NCI-H2227 (cell line): ENCODE measurements at regions not wholly inside any gene's neighbourhood (a gene's known extent, or its start where the extent isn't known, plus 50 kb on each side); places are given as distances from the start of the nearest gene placed in this dataset.

ENCODE experiments used
- DNase-seq: peaks from one replicate; lab custom pipeline; 2025; ENCODE audit not compliant: unreplicated experiment; lab: John Stamatoyannopoulos, UW

GRCh38 chr6:28766426-28766825, 157.4 kb downstream of the TRIM27 start:
- no peak for DNase-seq

GRCh38 chr6:28767133-28767532, 156.7 kb downstream of the TRIM27 start:
- DNase-seq = no peak

- DNase-seq = no peak
Observed at GRCh38 chr6:28767691-28768090, 156.1 kb downstream of the TRIM27 start.

GRCh38 chr6:28768187-28768913, 155.4 kb downstream of the TRIM27 start:
- no peak for DNase-seq

- no peak for DNase-seq
Observed at GRCh38 chr6:28769626-28770402, 154.0 kb downstream of the TRIM27 start.

GRCh38 chr6:28770732-28771131, 153.1 kb downstream of the TRIM27 start:
- no peak for DNase-seq

GRCh38 chr6:28771401-28772267, 152.2 kb downstream of the TRIM27 start:
- no peak for DNase-seq

GRCh38 chr6:28772480-28773381, 151.1 kb downstream of the TRIM27 start:
- no peak for DNase-seq

GRCh38 chr6:28774292-28775051, 149.3 kb downstream of the TRIM27 start:
- DNase-seq = no peak

- DNase-seq = no peak
Observed at GRCh38 chr6:28775052-28775376, 148.8 kb downstream of the TRIM27 start.

GRCh38 chr6:28775405-28776129, 148.2 kb downstream of the TRIM27 start:
- no peak for DNase-seq

- no peak for DNase-seq
Observed at GRCh38 chr6:28776269-28777146, 147.3 kb downstream of the TRIM27 start.

- DNase-seq = no peak
Observed at GRCh38 chr6:28777147-28777461, 146.7 kb downstream of the TRIM27 start.

GRCh38 chr6:28782113-28782673, 141.6 kb downstream of the TRIM27 start:
- no peak for DNase-seq

- no peak for DNase-seq
Observed at GRCh38 chr6:28785962-28786679, 137.7 kb downstream of the TRIM27 start.

GRCh38 chr6:28789553-28790083, 134.2 kb downstream of the TRIM27 start:
- DNase-seq = peak; percentile 66

- no peak for DNase-seq
Observed at GRCh38 chr6:28791002-28791383, 132.8 kb downstream of the TRIM27 start.
